C4-2B (cell line): ENCODE measurements at regions not wholly inside any gene's neighbourhood (a gene's known extent, or its start where the extent isn't known, plus 50 kb on each side); places are given as distances from the start of the nearest gene placed in this dataset.

Experiments
- CTCF ChIP-seq: fragments of 450-650 bp; conservative IDR thresholded peaks from 2 replicates; pipeline ENCODE4 v1.5.1; 2017; ENCODE audit warnings: mild to moderate bottlenecking
- ZFX ChIP-seq: fragments of 450-650 bp; IDR thresholded peaks from 2 replicates; pipeline ENCODE4 v1.6.1; 2017

DNA sequence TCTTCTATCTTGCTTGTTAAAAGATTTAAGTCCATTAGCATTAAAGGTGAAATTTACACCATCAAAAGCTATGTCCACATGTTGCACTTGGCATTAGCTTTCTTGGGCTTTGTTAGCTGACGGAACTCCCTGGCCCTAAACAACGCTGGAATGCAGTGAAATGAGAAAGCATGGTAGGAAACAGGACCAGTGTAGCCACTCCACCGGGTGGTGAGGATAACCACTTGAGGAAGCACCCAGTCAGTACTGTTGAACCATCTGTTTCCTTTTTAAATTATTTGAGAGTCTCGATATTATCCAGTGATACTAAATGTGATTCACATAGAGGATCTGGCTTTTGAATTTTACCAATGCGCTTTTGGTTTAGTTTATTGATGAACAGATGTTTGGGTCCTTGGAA is 374.9 kb upstream of the NOX3 start:
- no peak for TF ChIP-seq CTCF
- no peak for TF ChIP-seq ZFX
